HepG2 (cell line): ENCODE measurements at regions not wholly inside any gene's neighbourhood (a gene's known extent, or its start where the extent isn't known, plus 50 kb on each side); places are given as distances from the start of the nearest gene placed in this dataset.

Source experiments
- ATAC-seq: fragments of 200-7000 bp; cut with Tn5 transposase; 3 replicates; pipeline ENCODE4 v1.9.1; 2020; ENCODE audit warnings: mild to moderate bottlenecking, moderate library complexity
- BruUV-seq: library from RNA; stranded (reverse); fragments of 400-500 nt; replicated peaks from 2 replicates; lab custom pipeline; 2021; lab: Mats Ljungman, UMichigan
- CTCF ChIA-PET: fragments of 300-600 bp; formaldehyde crosslinking; extraction: SDS; loops from one replicate; lab custom pipeline; 2021; ENCODE audit warnings: low total read pairs, inconsistent platforms, low intra/inter-chr PET ratio; lab: Yijun Ruan, JAX
- POLR2A ChIA-PET: fragments of 350-600 bp; sonication (Branson Sonifier 250); formaldehyde crosslinking; loops from one replicate; lab custom pipeline; 2020; ENCODE audit warnings: antibody characterized with exemption, inconsistent platforms; lab: Yijun Ruan, JAX
- DNase-seq: peaks from one replicate; pipeline ENCODE4 v3.0.0-alpha.2; 2015; ENCODE audit warnings: low spot score
- FAIRE-seq: peaks from 3 replicates; lab custom pipeline; 2011; peaks lifted over from hg19 to GRCh38; lab: Jason Lieb, UNC
- H2AFZ ChIP-seq: one replicate; pipeline ENCODE4 v1.6.1; 2011; ENCODE audit warnings: low read length, inconsistent platforms
- H3K27ac ChIP-seq: fragments of 300-600 bp; 3 replicates; pipeline ENCODE4 v1.8.0; 2011; ENCODE audit warnings: mixed run types, mild to moderate bottlenecking, mixed read lengths, low read length, inconsistent platforms; ENCODE audit not compliant: insufficient read depth; ENCODE audit errors: extremely low read length
- H3K27me3 ChIP-seq, 2 experiments: fragments of 200-600 bp in 1 of 2; 2 replicates in 1 of 2; 3 replicates in 1 of 2; pipeline versions ENCODE4 v1.6.0 to v1.8.0; 2011; ENCODE audit warnings: low read length in 2 of 2, mild to moderate bottlenecking in 2 of 2, moderate library complexity in 2 of 2, inconsistent platforms in 1 of 2; ENCODE audit not compliant: insufficient read depth in 2 of 2, control insufficient read depth in 1 of 2
- H3K36me3 ChIP-seq, 2 experiments: fragments of 200-600 bp in 1 of 2; replicated peaks in 1 of 2; 2 replicates in 1 of 2; 3 replicates in 1 of 2; pipeline versions ENCODE4 v1.5.1 to v1.8.0; 2011; ENCODE audit warnings: low read length in 2 of 2, inconsistent platforms in 1 of 2; ENCODE audit not compliant: insufficient read depth in 2 of 2, control insufficient read depth in 1 of 2
- H3K4me1 ChIP-seq: 2 replicates; pipeline ENCODE4 v1.5.1; 2012; ENCODE audit warnings: low read length, inconsistent platforms; ENCODE audit not compliant: insufficient read depth
- H3K4me2 ChIP-seq: 2 replicates; pipeline ENCODE4 v1.6.0; 2011; ENCODE audit warnings: low read depth, low read length, inconsistent platforms
- H3K4me3 ChIP-seq, 3 experiments: fragments of 200-600 bp in 1 of 3; sonication (generic), shearing (Covaris generic) in 1 of 3; replicated peaks in 1 of 3; 2 replicates each; pipeline ENCODE4 v1.5.1; 2011 to 2016; ENCODE audit warnings: low read length in 3 of 3, inconsistent platforms in 2 of 3, low read depth in 2 of 3, mild to moderate bottlenecking in 2 of 3, control low read depth in 1 of 3, mixed read lengths in 1 of 3; ENCODE audit not compliant: insufficient read depth in 1 of 3
- H3K79me2 ChIP-seq: one replicate; pipeline ENCODE4 v1.6.1; 2011; ENCODE audit warnings: low read length, inconsistent platforms; ENCODE audit not compliant: insufficient read depth
- H3K9ac ChIP-seq: 2 replicates; pipeline ENCODE4 v1.6.0; 2011; ENCODE audit warnings: mild to moderate bottlenecking, low read depth, low read length, inconsistent platforms; ENCODE audit not compliant: insufficient read depth
- H3K9me3 ChIP-seq: 2 replicates; pipeline ENCODE4 v1.5.1; 2012; ENCODE audit warnings: mild to moderate bottlenecking, low read length
- H4K20me1 ChIP-seq: 2 replicates; pipeline ENCODE4 v1.6.0; 2011; ENCODE audit warnings: inconsistent platforms, mild to moderate bottlenecking, low read length, moderate library complexity; ENCODE audit not compliant: insufficient read depth
- ATM ChIP-seq: fragments of 450-650 bp; IDR thresholded peaks from 2 replicates; pipeline ENCODE4 v1.7.1; 2017; ENCODE audit warnings: mild to moderate bottlenecking, borderline replicate concordance
- ELF3 ChIP-seq: IDR thresholded peaks from 2 replicates; pipeline ENCODE4 v1.6.1; 2016; ENCODE audit warnings: missing genetic modification reagents, missing compliant biosample characterization
- HOXA7 ChIP-seq: sonication (generic); formaldehyde crosslinking; IDR thresholded peaks from 2 replicates; pipeline ENCODE4 v1.8.1; 2022; ENCODE audit warnings: mild to moderate bottlenecking, missing genetic modification reagents, moderate library complexity
- MAZ ChIP-seq, 2 experiments: sonication (generic) in 1 of 2; formaldehyde crosslinking in 1 of 2; IDR thresholded peaks; 2 replicates each; pipeline versions ENCODE4 v1.5.0 to v1.6.1; 2012 to 2020; ENCODE audit warnings: low read depth in 2 of 2, mild to moderate bottlenecking in 2 of 2, borderline replicate concordance in 1 of 2, improper control_type of control experiment in 1 of 2, low read length in 1 of 2, missing genetic modification reagents in 1 of 2, moderate library complexity in 1 of 2
- NCOA5 ChIP-seq: sonication (generic); formaldehyde crosslinking; IDR thresholded peaks from 2 replicates; pipeline ENCODE4 v1.4.0; 2020; ENCODE audit warnings: missing genetic modification reagents
- NPAS2 ChIP-seq: sonication (generic); formaldehyde crosslinking; IDR thresholded peaks from 2 replicates; pipeline ENCODE4 v1.8.0; 2022; ENCODE audit warnings: mild to moderate bottlenecking, missing genetic modification reagents, borderline replicate concordance
- ZC3H13 ChIP-seq: sonication (generic); formaldehyde crosslinking; IDR thresholded peaks from 2 replicates; pipeline ENCODE4 v1.8.1; 2023; ENCODE audit warnings: mild to moderate bottlenecking, missing genetic modification reagents, moderate library complexity
- ZNF138 ChIP-seq: sonication (generic); formaldehyde crosslinking; IDR thresholded peaks from 2 replicates; pipeline ENCODE4 v1.5.0; 2020; ENCODE audit warnings: mild to moderate bottlenecking, low read depth, missing genetic modification reagents
- ZNF180 ChIP-seq: sonication (generic); formaldehyde crosslinking; IDR thresholded peaks from 2 replicates; pipeline ENCODE4 v1.4.0; 2020; ENCODE audit warnings: low read depth, missing genetic modification reagents, borderline replicate concordance
- ZNF251 ChIP-seq: sonication (generic); formaldehyde crosslinking; IDR thresholded peaks from 2 replicates; pipeline ENCODE4 v1.9.0; 2021; ENCODE audit warnings: mild to moderate bottlenecking, missing genetic modification reagents
- ZNF451 ChIP-seq: sonication (generic); formaldehyde crosslinking; IDR thresholded peaks from 2 replicates; pipeline ENCODE4 v1.5.0; 2020; ENCODE audit warnings: mild to moderate bottlenecking, missing genetic modification reagents
- ZNF547 ChIP-seq: sonication (generic); formaldehyde crosslinking; IDR thresholded peaks from 2 replicates; pipeline ENCODE4 v1.5.1; 2020; ENCODE audit warnings: mild to moderate bottlenecking, missing genetic modification reagents
- ZNF549 ChIP-seq: sonication (generic); formaldehyde crosslinking; IDR thresholded peaks from 2 replicates; pipeline ENCODE4 v1.5.0; 2020; ENCODE audit warnings: missing genetic modification reagents
- ZNF883 ChIP-seq: sonication (generic); formaldehyde crosslinking; IDR thresholded peaks from 2 replicates; pipeline ENCODE4 v1.5.1; 2020; ENCODE audit warnings: mild to moderate bottlenecking, missing genetic modification reagents; ENCODE audit errors: not compliant biosample characterization
- ZNF891 ChIP-seq: sonication (generic); formaldehyde crosslinking; IDR thresholded peaks from 2 replicates; pipeline ENCODE4 v1.5.0; 2020; ENCODE audit warnings: mild to moderate bottlenecking, missing genetic modification reagents
- WGBS: methylation state at CpG from one replicate; pipeline ENCODE4 v1.1.6; 2017; ENCODE audit warnings: low lambda C conversion rate; 5-methylcytosine and 5-hydroxymethylcytosine counted together
- in situ Hi-C: cut with HindIII; loops from 2 replicates; pipeline ENCODE4 v1.10.0; 2017; ENCODE audit warnings: low pct_unique_long_range_greater_than_20kb; ENCODE audit not compliant: extremely low pct_ligation_motif_present
- intact Hi-C: fragments of 100-400 bp; cut with micrococcal nuclease; formaldehyde crosslinking; loops from one replicate; pipeline ENCODE4 v1.10.0; 2022; ENCODE audit not compliant: unreplicated experiment
- TF ChIP-seq, protein P1 (sequence below): sonication (generic); formaldehyde crosslinking; IDR thresholded peaks from 2 replicates; pipeline ENCODE4 v1.4.0; 2020; ENCODE audit warnings: missing genetic modification reagents, borderline replicate concordance
- TF ChIP-seq, protein P2 (sequence below): sonication (generic); formaldehyde crosslinking; IDR thresholded peaks from 2 replicates; pipeline ENCODE4 v1.9.0; 2021; ENCODE audit warnings: missing genetic modification reagents, borderline replicate concordance
- TF ChIP-seq, protein P3 (sequence below): sonication (generic); formaldehyde crosslinking; IDR thresholded peaks from 2 replicates; pipeline ENCODE4 v1.4.0; 2020; ENCODE audit warnings: missing genetic modification reagents

DNA sequence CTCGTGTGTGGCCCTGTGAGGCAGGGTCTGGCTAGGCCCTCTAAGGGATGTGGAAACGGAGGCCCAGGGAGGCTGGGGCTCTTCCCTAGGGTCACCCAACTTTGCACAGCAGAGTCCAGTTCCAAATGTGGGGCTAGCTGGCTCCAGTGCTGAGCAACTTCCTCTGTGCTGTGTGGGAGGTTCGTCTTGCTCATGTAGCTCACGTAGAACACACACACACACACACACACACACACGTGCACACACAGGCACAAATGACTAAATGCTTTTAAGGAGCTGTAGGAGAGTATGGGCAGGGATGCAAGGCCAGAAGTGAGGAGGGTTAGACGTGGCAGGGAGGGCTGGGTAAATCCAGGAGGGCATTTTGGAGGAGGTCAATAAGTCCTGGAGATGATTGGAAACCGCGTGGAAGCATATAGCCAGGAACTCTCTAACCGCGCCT lies 213.8 kb downstream of the RPLP1 start:
- BruUV-seq: no TSS peak
- Histone ChIP-seq H3K36me3 (no peaks in the 10 kb centered on the region), H3K27ac (no peak overlapping the region), H3K4me2 (no peak overlapping the region), H3K4me1 (no peaks in the 10 kb centered on the region), H2AFZ (no peak overlapping the region), H3K27me3 (peaks cover 16 to 81% of the 10 kb centered on the region in 2 experiments), H3K4me3 (no peak overlapping the region), H4K20me1 (peaks cover 9% of the 10 kb centered on the region; the same call in 1 of the 2 replicates), H3K9me3 (no peaks in the 10 kb centered on the region), H3K79me2 (no peaks in the 10 kb centered on the region), H3K9ac (no peak overlapping the region)
- CTCF ChIA-PET: no interaction called here
- POLR2A ChIA-PET: no interaction called here
- intact Hi-C loops (no loop called here), in situ Hi-C loops (no loop called here)
- DNase-seq: no peak
- no peak for FAIRE-seq
- 24% methylated on average over 10 of the region's 10 CpGs for WGBS
- TF ChIP-seq ZNF251 (no peak), ZNF891 (no peak), ZC3H13 (CRISPR knock-in tag) (no peak), NPAS2 (CRISPR knock-in tag) (no peak), ZNF180 (CRISPR knock-in tag) (no peak), ZNF547 (CRISPR knock-in tag) (no peak), MAZ (IDR thresholded peaks at IDR 0.05; ENCODE audit: borderline replicate concordance, low read depth, low read length) (no peak), MAZ (CRISPR knock-in tag; IDR thresholded peaks at IDR 0.05; ENCODE audit: low read depth) (no peak), ZNF451 (CRISPR knock-in tag) (no peak), NCOA5 (CRISPR knock-in tag) (no peak), ELF3 (CRISPR knock-in tag) (no peak), HOXA7 (no peak), ZNF138 (no peak), ZNF549 (CRISPR knock-in tag) (no peak), ATM (no peak), ZNF883 (no peak)
- TF ChIP-seq, protein P1, sequence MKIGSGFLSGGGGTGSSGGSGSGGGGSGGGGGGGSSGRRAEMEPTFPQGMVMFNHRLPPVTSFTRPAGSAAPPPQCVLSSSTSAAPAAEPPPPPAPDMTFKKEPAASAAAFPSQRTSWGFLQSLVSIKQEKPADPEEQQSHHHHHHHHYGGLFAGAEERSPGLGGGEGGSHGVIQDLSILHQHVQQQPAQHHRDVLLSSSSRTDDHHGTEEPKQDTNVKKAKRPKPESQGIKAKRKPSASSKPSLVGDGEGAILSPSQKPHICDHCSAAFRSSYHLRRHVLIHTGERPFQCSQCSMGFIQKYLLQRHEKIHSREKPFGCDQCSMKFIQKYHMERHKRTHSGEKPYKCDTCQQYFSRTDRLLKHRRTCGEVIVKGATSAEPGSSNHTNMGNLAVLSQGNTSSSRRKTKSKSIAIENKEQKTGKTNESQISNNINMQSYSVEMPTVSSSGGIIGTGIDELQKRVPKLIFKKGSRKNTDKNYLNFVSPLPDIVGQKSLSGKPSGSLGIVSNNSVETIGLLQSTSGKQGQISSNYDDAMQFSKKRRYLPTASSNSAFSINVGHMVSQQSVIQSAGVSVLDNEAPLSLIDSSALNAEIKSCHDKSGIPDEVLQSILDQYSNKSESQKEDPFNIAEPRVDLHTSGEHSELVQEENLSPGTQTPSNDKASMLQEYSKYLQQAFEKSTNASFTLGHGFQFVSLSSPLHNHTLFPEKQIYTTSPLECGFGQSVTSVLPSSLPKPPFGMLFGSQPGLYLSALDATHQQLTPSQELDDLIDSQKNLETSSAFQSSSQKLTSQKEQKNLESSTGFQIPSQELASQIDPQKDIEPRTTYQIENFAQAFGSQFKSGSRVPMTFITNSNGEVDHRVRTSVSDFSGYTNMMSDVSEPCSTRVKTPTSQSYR: no peak
- TF ChIP-seq, protein P2, sequence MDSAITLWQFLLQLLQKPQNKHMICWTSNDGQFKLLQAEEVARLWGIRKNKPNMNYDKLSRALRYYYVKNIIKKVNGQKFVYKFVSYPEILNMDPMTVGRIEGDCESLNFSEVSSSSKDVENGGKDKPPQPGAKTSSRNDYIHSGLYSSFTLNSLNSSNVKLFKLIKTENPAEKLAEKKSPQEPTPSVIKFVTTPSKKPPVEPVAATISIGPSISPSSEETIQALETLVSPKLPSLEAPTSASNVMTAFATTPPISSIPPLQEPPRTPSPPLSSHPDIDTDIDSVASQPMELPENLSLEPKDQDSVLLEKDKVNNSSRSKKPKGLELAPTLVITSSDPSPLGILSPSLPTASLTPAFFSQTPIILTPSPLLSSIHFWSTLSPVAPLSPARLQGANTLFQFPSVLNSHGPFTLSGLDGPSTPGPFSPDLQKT (CRISPR knock-in tag): no peak
- TF ChIP-seq, protein P3, sequence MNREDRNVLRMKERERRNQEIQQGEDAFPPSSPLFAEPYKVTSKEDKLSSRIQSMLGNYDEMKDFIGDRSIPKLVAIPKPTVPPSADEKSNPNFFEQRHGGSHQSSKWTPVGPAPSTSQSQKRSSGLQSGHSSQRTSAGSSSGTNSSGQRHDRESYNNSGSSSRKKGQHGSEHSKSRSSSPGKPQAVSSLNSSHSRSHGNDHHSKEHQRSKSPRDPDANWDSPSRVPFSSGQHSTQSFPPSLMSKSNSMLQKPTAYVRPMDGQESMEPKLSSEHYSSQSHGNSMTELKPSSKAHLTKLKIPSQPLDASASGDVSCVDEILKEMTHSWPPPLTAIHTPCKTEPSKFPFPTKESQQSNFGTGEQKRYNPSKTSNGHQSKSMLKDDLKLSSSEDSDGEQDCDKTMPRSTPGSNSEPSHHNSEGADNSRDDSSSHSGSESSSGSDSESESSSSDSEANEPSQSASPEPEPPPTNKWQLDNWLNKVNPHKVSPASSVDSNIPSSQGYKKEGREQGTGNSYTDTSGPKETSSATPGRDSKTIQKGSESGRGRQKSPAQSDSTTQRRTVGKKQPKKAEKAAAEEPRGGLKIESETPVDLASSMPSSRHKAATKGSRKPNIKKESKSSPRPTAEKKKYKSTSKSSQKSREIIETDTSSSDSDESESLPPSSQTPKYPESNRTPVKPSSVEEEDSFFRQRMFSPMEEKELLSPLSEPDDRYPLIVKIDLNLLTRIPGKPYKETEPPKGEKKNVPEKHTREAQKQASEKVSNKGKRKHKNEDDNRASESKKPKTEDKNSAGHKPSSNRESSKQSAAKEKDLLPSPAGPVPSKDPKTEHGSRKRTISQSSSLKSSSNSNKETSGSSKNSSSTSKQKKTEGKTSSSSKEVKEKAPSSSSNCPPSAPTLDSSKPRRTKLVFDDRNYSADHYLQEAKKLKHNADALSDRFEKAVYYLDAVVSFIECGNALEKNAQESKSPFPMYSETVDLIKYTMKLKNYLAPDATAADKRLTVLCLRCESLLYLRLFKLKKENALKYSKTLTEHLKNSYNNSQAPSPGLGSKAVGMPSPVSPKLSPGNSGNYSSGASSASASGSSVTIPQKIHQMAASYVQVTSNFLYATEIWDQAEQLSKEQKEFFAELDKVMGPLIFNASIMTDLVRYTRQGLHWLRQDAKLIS (CRISPR knock-in tag): no peak
- no peak for ATAC-seq
